ENCODE measurements at regions not wholly inside any gene's neighbourhood (a gene's known extent, or its start where the extent isn't known, plus 50 kb on each side); places are given as distances from the start of the nearest gene placed in this dataset.
"Not testable (repeated sequence)": the region's sequence is repeated elsewhere in the genome, so short reads cannot be mapped to it uniquely, and the experiment has no call there.

- not testable (repeated sequence) for DNase-seq (ENCODE audit: extremely low read depth in 1 of 2, low read depth in 1 of 2)
These were observed 203.9 kb downstream of the SPATA31A1 start for GRCh38 chr9:39559384-39559783.

GRCh38 chr9:39566782-39567181 lies 211.3 kb downstream of the SPATA31A1 start:
- DNase-seq (ENCODE audit: extremely low read depth in 1 of 2, low read depth in 1 of 2): not testable (repeated sequence)

- DNase-seq (ENCODE audit: extremely low read depth in 1 of 2, low read depth in 1 of 2): not testable (repeated sequence)
These were observed 211.9 kb downstream of the SPATA31A1 start for GRCh38 chr9:39567396-39567795.

GRCh38 chr9:39568900-39569299 lies 213.4 kb downstream of the SPATA31A1 start:
- not testable (repeated sequence) for DNase-seq (ENCODE audit: extremely low read depth in 1 of 2, low read depth in 1 of 2)

GRCh38 chr9:39573024-39574022 lies 217.9 kb downstream of the SPATA31A1 start:
- not testable (repeated sequence) for DNase-seq (ENCODE audit: extremely low read depth in 1 of 2, low read depth in 1 of 2)

- not testable (repeated sequence) for DNase-seq (ENCODE audit: extremely low read depth in 1 of 2, low read depth in 1 of 2)
These were observed 223.5 kb downstream of the SPATA31A1 start for GRCh38 chr9:39579000-39579399.

GRCh38 chr9:39581296-39581695 lies 225.8 kb downstream of the SPATA31A1 start:
- not testable (repeated sequence) for DNase-seq (ENCODE audit: extremely low read depth in 1 of 2, low read depth in 1 of 2)

- DNase-seq (ENCODE audit: extremely low read depth in 1 of 2, low read depth in 1 of 2): not testable (repeated sequence)
These were observed 227.4 kb downstream of the SPATA31A1 start for GRCh38 chr9:39582677-39583412.

- DNase-seq (ENCODE audit: extremely low read depth in 1 of 2, low read depth in 1 of 2): not testable (repeated sequence)
These were observed 227.9 kb downstream of the SPATA31A1 start for GRCh38 chr9:39583413-39583747.

- not testable (repeated sequence) for DNase-seq (ENCODE audit: extremely low read depth in 1 of 2, low read depth in 1 of 2)
These were observed 229.8 kb downstream of the SPATA31A1 start for GRCh38 chr9:39585233-39585632.

GRCh38 chr9:39587844-39588499 lies 232.5 kb downstream of the SPATA31A1 start:
- DNase-seq (ENCODE audit: extremely low read depth in 1 of 2, low read depth in 1 of 2): no peak

GRCh38 chr9:39588500-39589137 lies 233.2 kb downstream of the SPATA31A1 start:
- no peak for DNase-seq (ENCODE audit: extremely low read depth in 1 of 2, low read depth in 1 of 2)

GRCh38 chr9:39604089-39604488 lies 248.6 kb downstream of the SPATA31A1 start:
- DNase-seq (ENCODE audit: extremely low read depth in 1 of 2, low read depth in 1 of 2): not testable (repeated sequence)

- not testable (repeated sequence) for DNase-seq (ENCODE audit: extremely low read depth in 1 of 2, low read depth in 1 of 2)
These were observed 256.2 kb downstream of the SPATA31A1 start for GRCh38 chr9:39611449-39612231.

- not testable (repeated sequence) for DNase-seq (ENCODE audit: extremely low read depth in 1 of 2, low read depth in 1 of 2)
These were observed 261.0 kb downstream of the SPATA31A1 start for GRCh38 chr9:39616480-39616879.

- not testable (repeated sequence) for DNase-seq (ENCODE audit: extremely low read depth in 1 of 2, low read depth in 1 of 2)
These were observed 268.6 kb downstream of the SPATA31A1 start for GRCh38 chr9:39624048-39624447.

- not testable (repeated sequence) for DNase-seq (ENCODE audit: extremely low read depth in 1 of 2, low read depth in 1 of 2)
These were observed 276.6 kb downstream of the SPATA31A1 start for GRCh38 chr9:39632071-39632470.

- DNase-seq (ENCODE audit: extremely low read depth in 1 of 2, low read depth in 1 of 2): not testable (repeated sequence)
These were observed 293.6 kb downstream of the SPATA31A1 start for GRCh38 chr9:39649029-39649428.

GRCh38 chr9:39656960-39657603 lies 301.6 kb downstream of the SPATA31A1 start:
- not testable (repeated sequence) for DNase-seq (ENCODE audit: extremely low read depth in 1 of 2, low read depth in 1 of 2)

Measured in stimulated activated CD8-positive, alpha-beta memory T cell treated with anti-CD3 and anti-CD28 coated beads, Interleukin-7, amount 100 ng/mL, for 48 hours (primary cell).